PC-9 (cell line): ENCODE measurements at regions not wholly inside any gene's neighbourhood (a gene's known extent, or its start where the extent isn't known, plus 50 kb on each side); places are given as distances from the start of the nearest gene placed in this dataset.

ENCODE experiments used
- BruUV-seq: library from RNA; stranded (reverse); fragments of 400-500 nt; replicated peaks from 2 replicates; lab custom pipeline; 2021; lab: Mats Ljungman, UMichigan
- CTCF ChIA-PET: fragments of 300-600 bp; sonication (Branson Sonifier 250); formaldehyde crosslinking; loops from one replicate; lab custom pipeline; 2022; ENCODE audit warnings: antibody characterized with exemption; lab: Charles Lee
- POLR2A ChIA-PET: fragments of 300-600 bp; sonication (Branson Sonifier 250); formaldehyde crosslinking; loops from one replicate; lab custom pipeline; 2022; ENCODE audit warnings: antibody characterized with exemption; ENCODE audit not compliant: unreplicated experiment; lab: Charles Lee
- DNase-seq, 2 experiments: peaks; one replicate each; pipeline versions ENCODE4 v3.0.0 to v3.0.0-alpha.2; 2015 to 2022; ENCODE audit warnings: mixed read lengths in 1 of 2
- H2AFZ ChIP-seq: fragments of 200-600 bp; sonication (generic); 2 replicates; pipeline ENCODE4 v1.8.1; 2017; ENCODE audit warnings: antibody characterized with exemption
- H3F3A ChIP-seq: fragments of 200-600 bp; sonication (generic); 2 replicates; pipeline ENCODE4 v1.8.1; 2017; ENCODE audit warnings: antibody characterized with exemption, mild to moderate bottlenecking, low read depth; ENCODE audit not compliant: insufficient read depth
- H3K27ac ChIP-seq: fragments of 200-600 bp; sonication (generic); 2 replicates; pipeline ENCODE4 v1.6.1; 2016; ENCODE audit warnings: mixed run types
- H3K27me3 ChIP-seq: fragments of 200-600 bp; sonication (generic); 2 replicates; pipeline ENCODE4 v1.6.1; 2016; ENCODE audit warnings: low read depth, mixed run types; ENCODE audit not compliant: insufficient read depth
- H3K36me3 ChIP-seq: fragments of 200-600 bp; sonication (generic); 2 replicates; pipeline ENCODE4 v1.6.1; 2016; ENCODE audit warnings: low read depth, mixed run types
- H3K4me1 ChIP-seq: fragments of 200-600 bp; sonication (generic); replicated peaks from 2 replicates; pipeline ENCODE4 v1.6.1; 2016; ENCODE audit warnings: mixed run types; ENCODE audit not compliant: insufficient read depth
- H3K4me2 ChIP-seq: fragments of 200-600 bp; sonication (generic); 2 replicates; pipeline ENCODE4 v1.6.1; 2017; ENCODE audit warnings: mixed run types
- H3K4me3 ChIP-seq: fragments of 200-600 bp; sonication (generic); 2 replicates; pipeline ENCODE4 v1.6.1; 2016; ENCODE audit warnings: mixed run types
- H3K79me2 ChIP-seq: fragments of 200-600 bp; sonication (generic); 2 replicates; pipeline ENCODE4 v1.6.1; 2017; ENCODE audit warnings: low read depth, mixed run types
- H3K9me2 ChIP-seq: fragments of 200-600 bp; sonication (generic); 2 replicates; pipeline ENCODE4 v1.8.1; 2017; ENCODE audit warnings: mild to moderate bottlenecking; ENCODE audit not compliant: insufficient read depth
- H3K9me3 ChIP-seq: fragments of 200-600 bp; sonication (generic); 2 replicates; pipeline ENCODE4 v1.8.1; 2016; ENCODE audit warnings: low read depth; ENCODE audit not compliant: insufficient read depth
- H4K20me1 ChIP-seq: fragments of 200-600 bp; sonication (generic); 2 replicates; pipeline ENCODE4 v1.8.1; 2017; ENCODE audit not compliant: insufficient read depth
- EZH2 ChIP-seq: fragments of 200-600 bp; sonication (generic); IDR thresholded peaks from 2 replicates; pipeline ENCODE4 v1.8.0; 2017; ENCODE audit warnings: antibody characterized with exemption, low read depth
- intact Hi-C: fragments of 100-400 bp; cut with micrococcal nuclease; formaldehyde crosslinking; loops from one replicate; pipeline ENCODE4 v1.10.0; 2022; ENCODE audit not compliant: unreplicated experiment
- TF ChIP-seq, protein P1 (sequence below): fragments of 200-600 bp; sonication (generic); conservative IDR thresholded peaks from 2 replicates; pipeline ENCODE4 v1.6.1; 2017; ENCODE audit warnings: mixed run types, antibody characterized with exemption, mild to moderate bottlenecking, moderate library complexity

DNA sequence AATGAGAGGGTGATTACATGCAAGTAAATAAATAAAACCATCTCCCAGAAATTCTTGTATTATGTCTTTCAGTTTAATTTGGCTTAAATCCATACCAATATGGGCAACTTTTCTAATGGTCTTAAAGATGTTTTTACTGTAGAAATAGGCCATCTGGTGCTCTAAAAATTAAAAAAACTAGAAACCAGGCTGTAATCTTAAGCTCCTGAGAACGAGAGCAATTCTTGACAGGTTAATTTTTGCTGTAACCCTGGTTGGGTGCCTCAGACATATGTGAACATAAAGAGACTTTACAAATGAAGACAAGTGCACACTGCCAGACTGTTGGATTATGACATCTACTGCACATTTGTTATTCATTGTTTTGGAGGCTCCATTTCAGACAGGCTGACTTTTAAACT lies 246.8 kb upstream of the DAB2 start:
- Histone ChIP-seq H2AFZ (no peak overlapping the region), H3K4me1 (no peaks in the 10 kb centered on the region), H3K4me2 (no peak overlapping the region), H4K20me1 (no peaks in the 10 kb centered on the region), H3K79me2 (no peaks in the 10 kb centered on the region), H3F3A (no peaks in the 10 kb centered on the region), H3K27me3 (no peaks in the 10 kb centered on the region), H3K9me2 (no peaks in the 10 kb centered on the region), H3K27ac (no peak overlapping the region), H3K9me3 (no peaks in the 10 kb centered on the region; the same call in 1 of the 2 replicates), H3K4me3 (no peak overlapping the region), H3K36me3 (no peaks in the 10 kb centered on the region)
- TF ChIP-seq, protein P1, sequence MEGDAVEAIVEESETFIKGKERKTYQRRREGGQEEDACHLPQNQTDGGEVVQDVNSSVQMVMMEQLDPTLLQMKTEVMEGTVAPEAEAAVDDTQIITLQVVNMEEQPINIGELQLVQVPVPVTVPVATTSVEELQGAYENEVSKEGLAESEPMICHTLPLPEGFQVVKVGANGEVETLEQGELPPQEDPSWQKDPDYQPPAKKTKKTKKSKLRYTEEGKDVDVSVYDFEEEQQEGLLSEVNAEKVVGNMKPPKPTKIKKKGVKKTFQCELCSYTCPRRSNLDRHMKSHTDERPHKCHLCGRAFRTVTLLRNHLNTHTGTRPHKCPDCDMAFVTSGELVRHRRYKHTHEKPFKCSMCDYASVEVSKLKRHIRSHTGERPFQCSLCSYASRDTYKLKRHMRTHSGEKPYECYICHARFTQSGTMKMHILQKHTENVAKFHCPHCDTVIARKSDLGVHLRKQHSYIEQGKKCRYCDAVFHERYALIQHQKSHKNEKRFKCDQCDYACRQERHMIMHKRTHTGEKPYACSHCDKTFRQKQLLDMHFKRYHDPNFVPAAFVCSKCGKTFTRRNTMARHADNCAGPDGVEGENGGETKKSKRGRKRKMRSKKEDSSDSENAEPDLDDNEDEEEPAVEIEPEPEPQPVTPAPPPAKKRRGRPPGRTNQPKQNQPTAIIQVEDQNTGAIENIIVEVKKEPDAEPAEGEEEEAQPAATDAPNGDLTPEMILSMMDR = no peak
- TF ChIP-seq EZH2 = no peak
- POLR2A ChIA-PET = no interaction called here
- intact Hi-C loops = no loop called here
- BruUV-seq = no TSS peak
- DNase-seq = no peak
- CTCF ChIA-PET = interaction anchor here (0.6 kb wide), 1 partner anchor 1937 kb away, joined by 3 read pairs; no protein-coding TSS in a partner anchor

DNA sequence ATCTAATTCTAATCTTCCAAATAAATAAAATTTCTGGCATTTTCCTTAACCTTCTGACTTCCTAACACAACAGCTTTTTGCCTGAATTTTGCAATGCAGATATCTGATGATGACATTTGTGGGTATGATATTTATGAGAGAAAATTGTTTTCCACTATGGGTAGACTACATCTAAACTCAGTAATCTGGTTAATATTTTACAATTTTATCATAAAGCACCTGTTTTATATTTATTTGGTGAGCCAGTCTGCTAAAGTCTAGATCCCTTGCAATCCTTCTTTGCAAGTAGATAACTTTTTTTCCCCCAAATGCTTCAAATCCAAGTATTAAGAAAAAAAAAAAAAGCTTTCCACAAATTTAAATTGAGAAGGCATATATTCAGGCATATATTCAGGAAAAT lies 246.2 kb upstream of the DAB2 start:
- no peak overlapping the region for H3K4me2 ChIP-seq
- BruUV-seq = no TSS peak
- CTCF ChIA-PET = no interaction called here

DNA sequence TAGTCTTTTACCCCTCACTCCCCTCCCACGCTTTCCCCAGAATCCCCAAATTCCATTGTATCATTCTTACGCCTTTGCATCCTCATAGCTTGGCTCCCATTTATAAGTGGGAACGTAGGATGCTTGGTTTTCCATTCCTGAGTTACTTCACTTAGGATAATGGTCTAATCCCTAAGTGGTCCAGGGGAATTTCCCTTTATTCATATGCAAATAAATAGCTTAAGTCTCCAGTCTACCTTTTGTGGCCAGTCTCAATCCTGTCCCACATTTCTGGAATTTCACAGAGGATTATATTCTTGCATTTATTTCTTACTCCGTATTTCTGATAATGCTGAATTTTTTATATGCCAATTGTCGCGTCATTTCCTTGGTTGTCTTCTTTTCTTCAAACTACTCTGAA lies 245.6 kb upstream of the DAB2 start:
- no peak for TF ChIP-seq EZH2
- TF ChIP-seq, protein P1 = no peak
- BruUV-seq = no TSS peak
- H3F3A ChIP-seq = no peaks in the 10 kb centered on the region
- no peaks in the 10 kb centered on the region for H3K79me2 ChIP-seq
- H4K20me1 ChIP-seq = no peaks in the 10 kb centered on the region
- H3K4me1 ChIP-seq = no peaks in the 10 kb centered on the region
- H3K4me2 ChIP-seq = no peak overlapping the region
- no peak overlapping the region for H3K27ac ChIP-seq
- H2AFZ ChIP-seq = no peak overlapping the region
- H3K9me2 ChIP-seq = no peaks in the 10 kb centered on the region
- no peak for DNase-seq
- no peaks in the 10 kb centered on the region; the same call in 1 of the 2 replicates for H3K9me3 ChIP-seq
- intact Hi-C loops = no loop called here
- POLR2A ChIA-PET = no interaction called here
- CTCF ChIA-PET = no interaction called here
- H3K27me3 ChIP-seq = no peaks in the 10 kb centered on the region
- no peak overlapping the region for H3K4me3 ChIP-seq
- H3K36me3 ChIP-seq = no peaks in the 10 kb centered on the region

More for the DNA sequence above, 246.2 kb upstream of the DAB2 start:
- intact Hi-C loops = no loop called here
- H3K79me2 ChIP-seq = no peaks in the 10 kb centered on the region
- H3F3A ChIP-seq = no peaks in the 10 kb centered on the region
- H3K9me3 ChIP-seq = no peaks in the 10 kb centered on the region; the same call in 1 of the 2 replicates
- no peaks in the 10 kb centered on the region for H3K4me1 ChIP-seq
- no peaks in the 10 kb centered on the region for H3K27me3 ChIP-seq
- no peaks in the 10 kb centered on the region for H3K9me2 ChIP-seq
- H2AFZ ChIP-seq = no peak overlapping the region
- TF ChIP-seq EZH2 = no peak
- TF ChIP-seq, protein P1 = no peak
- H3K36me3 ChIP-seq = no peaks in the 10 kb centered on the region
- POLR2A ChIA-PET = no interaction called here
- no peaks in the 10 kb centered on the region for H4K20me1 ChIP-seq
- H3K27ac ChIP-seq = no peak overlapping the region
- no peak for DNase-seq
- no peak overlapping the region for H3K4me3 ChIP-seq
